ENCODE measurements at regions not wholly inside any gene's neighbourhood (a gene's known extent, or its start where the extent isn't known, plus 50 kb on each side); places are given as distances from the start of the nearest gene placed in this dataset.

DNA sequence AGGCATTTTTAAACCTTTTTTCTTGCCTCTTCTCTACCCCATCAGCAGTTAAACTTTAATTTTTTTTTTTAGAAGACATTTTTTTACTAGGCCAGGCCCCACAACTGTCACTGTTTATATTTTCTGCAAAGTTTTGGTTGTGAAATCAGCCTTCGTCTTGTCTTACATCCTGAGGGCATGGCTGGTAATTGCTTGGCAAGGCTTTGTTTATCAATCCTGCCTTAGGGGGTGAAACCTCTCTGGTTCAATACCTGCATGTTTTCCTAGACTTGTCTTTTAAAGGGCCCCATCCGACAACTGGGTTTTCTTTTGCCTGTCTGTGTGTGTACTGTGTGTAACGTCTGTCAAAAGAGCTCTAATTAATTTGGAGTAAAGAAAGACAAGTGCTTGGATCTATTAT lies 330.0 kb upstream of the CWC22 start:
- no peaks in the 10 kb centered on the region for H3K9me2 ChIP-seq (ENCODE audit: insufficient read depth)
- H3K27me3 ChIP-seq (ENCODE audit: insufficient read depth, low read depth): no peaks in the 10 kb centered on the region
- no peak overlapping the region for H2AFZ ChIP-seq
- ChIA-PET CTCF (interaction anchor here (0.7 kb wide), 1 partner anchor 91 kb away, joined by 5 read pairs; no protein-coding TSS in a partner anchor), POLR2A (ENCODE audit: unreplicated experiment) (no interaction called here)
- no peak overlapping the region for H3K4me2 ChIP-seq
- no peak overlapping the region for H3K4me3 ChIP-seq
- DNase-seq: peak in 1 of 2 experiments; percentile 39
- no peak for TF ChIP-seq EZH2 (IDR thresholded peaks at IDR 0.05; ENCODE audit: low read depth)
- TF ChIP-seq, protein P1, sequence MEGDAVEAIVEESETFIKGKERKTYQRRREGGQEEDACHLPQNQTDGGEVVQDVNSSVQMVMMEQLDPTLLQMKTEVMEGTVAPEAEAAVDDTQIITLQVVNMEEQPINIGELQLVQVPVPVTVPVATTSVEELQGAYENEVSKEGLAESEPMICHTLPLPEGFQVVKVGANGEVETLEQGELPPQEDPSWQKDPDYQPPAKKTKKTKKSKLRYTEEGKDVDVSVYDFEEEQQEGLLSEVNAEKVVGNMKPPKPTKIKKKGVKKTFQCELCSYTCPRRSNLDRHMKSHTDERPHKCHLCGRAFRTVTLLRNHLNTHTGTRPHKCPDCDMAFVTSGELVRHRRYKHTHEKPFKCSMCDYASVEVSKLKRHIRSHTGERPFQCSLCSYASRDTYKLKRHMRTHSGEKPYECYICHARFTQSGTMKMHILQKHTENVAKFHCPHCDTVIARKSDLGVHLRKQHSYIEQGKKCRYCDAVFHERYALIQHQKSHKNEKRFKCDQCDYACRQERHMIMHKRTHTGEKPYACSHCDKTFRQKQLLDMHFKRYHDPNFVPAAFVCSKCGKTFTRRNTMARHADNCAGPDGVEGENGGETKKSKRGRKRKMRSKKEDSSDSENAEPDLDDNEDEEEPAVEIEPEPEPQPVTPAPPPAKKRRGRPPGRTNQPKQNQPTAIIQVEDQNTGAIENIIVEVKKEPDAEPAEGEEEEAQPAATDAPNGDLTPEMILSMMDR (conservative IDR thresholded peaks at IDR 0.05): no peak
- H3K9me3 ChIP-seq (ENCODE audit: insufficient read depth, low read depth): peaks cover 20% of the 10 kb centered on the region
- intact Hi-C loops (cut with micrococcal nuclease; ENCODE audit: unreplicated experiment): no loop called here
- no peak overlapping the region for H3K27ac ChIP-seq
- no TSS peak for BruUV-seq (replicated peaks)
- no peaks in the 10 kb centered on the region for H3K4me1 ChIP-seq (replicated peaks; ENCODE audit: insufficient read depth)
- H3F3A ChIP-seq (ENCODE audit: insufficient read depth, low read depth): no peaks in the 10 kb centered on the region
- no peaks in the 10 kb centered on the region for H3K79me2 ChIP-seq (ENCODE audit: low read depth)
- no peaks in the 10 kb centered on the region for H3K36me3 ChIP-seq (ENCODE audit: low read depth)
- H4K20me1 ChIP-seq (ENCODE audit: insufficient read depth): no peaks in the 10 kb centered on the region

DNA sequence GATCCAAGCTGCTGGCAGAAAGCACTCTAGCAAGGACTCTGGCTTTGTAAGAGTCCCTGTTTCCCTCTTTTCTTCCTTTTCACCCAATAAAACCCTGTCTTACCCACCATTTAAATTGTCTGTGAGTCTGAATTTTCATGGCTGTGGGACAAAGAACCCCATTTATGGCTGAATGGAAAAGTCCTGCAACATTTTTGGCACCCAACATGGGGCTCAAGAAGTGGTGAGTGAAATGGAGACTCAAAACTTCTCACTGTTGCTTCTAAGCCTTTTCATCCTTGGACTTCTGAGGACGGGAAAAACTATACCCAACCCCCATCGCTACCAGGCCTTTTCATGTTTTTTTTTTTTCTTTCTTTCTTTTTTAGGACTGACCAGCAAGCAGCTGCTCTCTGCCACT lies 329.5 kb upstream of the CWC22 start:
- H4K20me1 ChIP-seq (ENCODE audit: insufficient read depth): no peaks in the 10 kb centered on the region
- POLR2A ChIA-PET (ENCODE audit: unreplicated experiment): no interaction called here

DNA sequence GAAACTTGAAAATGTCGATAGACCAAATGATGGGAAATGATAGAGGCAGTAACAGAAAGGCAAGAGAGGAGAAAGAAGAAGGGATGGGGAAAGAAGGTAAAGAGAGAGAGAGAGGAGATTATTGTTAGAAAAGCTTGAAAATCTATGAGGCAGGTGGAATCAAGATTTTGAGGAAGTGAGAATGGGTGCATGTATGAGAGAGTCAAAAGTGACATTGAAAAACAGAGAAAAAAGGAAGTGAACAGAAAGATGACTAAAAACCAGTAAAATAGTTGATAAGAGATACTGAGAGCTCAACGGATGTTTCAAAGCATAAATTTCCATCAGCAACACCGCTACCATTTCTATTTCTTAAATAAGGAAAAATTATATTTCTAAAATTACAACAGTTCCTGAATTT lies 327.4 kb upstream of the CWC22 start:
- H3K36me3 ChIP-seq (ENCODE audit: low read depth): no peaks in the 10 kb centered on the region
- H3K4me2 ChIP-seq: no peak overlapping the region
- no peaks in the 10 kb centered on the region for H3K4me1 ChIP-seq (replicated peaks; ENCODE audit: insufficient read depth)
- H2AFZ ChIP-seq: no peak overlapping the region
- no TSS peak for BruUV-seq (replicated peaks)
- POLR2A ChIA-PET (ENCODE audit: unreplicated experiment): no interaction called here
- no peak overlapping the region for H3K27ac ChIP-seq
- no peaks in the 10 kb centered on the region for H3K9me2 ChIP-seq (ENCODE audit: insufficient read depth)
- intact Hi-C loops (cut with micrococcal nuclease; ENCODE audit: unreplicated experiment): no loop called here
- H3K9me3 ChIP-seq (ENCODE audit: insufficient read depth, low read depth): peaks cover 20% of the 10 kb centered on the region
- no peak for TF ChIP-seq EZH2 (IDR thresholded peaks at IDR 0.05; ENCODE audit: low read depth)
- TF ChIP-seq, protein P1 (conservative IDR thresholded peaks at IDR 0.05): no peak
- H3K79me2 ChIP-seq (ENCODE audit: low read depth): no peaks in the 10 kb centered on the region
- CTCF ChIA-PET: no interaction called here
- no peak for DNase-seq
- no peaks in the 10 kb centered on the region for H3F3A ChIP-seq (ENCODE audit: insufficient read depth, low read depth)
- no peak overlapping the region for H3K4me3 ChIP-seq
- no peaks in the 10 kb centered on the region for H4K20me1 ChIP-seq (ENCODE audit: insufficient read depth)
- no peaks in the 10 kb centered on the region for H3K27me3 ChIP-seq (ENCODE audit: insufficient read depth, low read depth)

More for the DNA sequence above, 329.5 kb upstream of the CWC22 start:
- no peaks in the 10 kb centered on the region for H3K4me1 ChIP-seq (replicated peaks; ENCODE audit: insufficient read depth)
- TF ChIP-seq, protein P1 (conservative IDR thresholded peaks at IDR 0.05): no peak
- no peak for TF ChIP-seq EZH2 (IDR thresholded peaks at IDR 0.05; ENCODE audit: low read depth)
- CTCF ChIA-PET: interaction anchor here (0.7 kb wide), 1 partner anchor 90 kb away, joined by 5 read pairs; no protein-coding TSS in a partner anchor
- no peaks in the 10 kb centered on the region for H3K27me3 ChIP-seq (ENCODE audit: insufficient read depth, low read depth)
- H3K4me3 ChIP-seq: no peak overlapping the region
- no peak overlapping the region for H3K4me2 ChIP-seq
- H3K36me3 ChIP-seq (ENCODE audit: low read depth): no peaks in the 10 kb centered on the region
- BruUV-seq (replicated peaks): no TSS peak
- H3K9me3 ChIP-seq (ENCODE audit: insufficient read depth, low read depth): peaks cover 20% of the 10 kb centered on the region
- no peaks in the 10 kb centered on the region for H3K9me2 ChIP-seq (ENCODE audit: insufficient read depth)
- DNase-seq: no peak
- H3K27ac ChIP-seq: no peak overlapping the region
- H3F3A ChIP-seq (ENCODE audit: insufficient read depth, low read depth): no peaks in the 10 kb centered on the region
- intact Hi-C loops (cut with micrococcal nuclease; ENCODE audit: unreplicated experiment): no loop called here
- no peak overlapping the region for H2AFZ ChIP-seq
- H3K79me2 ChIP-seq (ENCODE audit: low read depth): no peaks in the 10 kb centered on the region
